C4-2B (cell line): ENCODE measurements at regions not wholly inside any gene's neighbourhood (a gene's known extent, or its start where the extent isn't known, plus 50 kb on each side); places are given as distances from the start of the nearest gene placed in this dataset.

Experiments used
- H3K27ac ChIP-seq: fragments of 450-650 bp; 2 replicates; pipeline ENCODE4 v1.5.1; 2017
- ZFX ChIP-seq: fragments of 450-650 bp; IDR thresholded peaks from 2 replicates; pipeline ENCODE4 v1.6.1; 2017
- TF ChIP-seq, protein P1 (sequence below): fragments of 450-650 bp; conservative IDR thresholded peaks from 2 replicates; pipeline ENCODE4 v1.5.1; 2017; ENCODE audit warnings: mild to moderate bottlenecking

- TF ChIP-seq ZFX = no peak
- TF ChIP-seq, protein P1, sequence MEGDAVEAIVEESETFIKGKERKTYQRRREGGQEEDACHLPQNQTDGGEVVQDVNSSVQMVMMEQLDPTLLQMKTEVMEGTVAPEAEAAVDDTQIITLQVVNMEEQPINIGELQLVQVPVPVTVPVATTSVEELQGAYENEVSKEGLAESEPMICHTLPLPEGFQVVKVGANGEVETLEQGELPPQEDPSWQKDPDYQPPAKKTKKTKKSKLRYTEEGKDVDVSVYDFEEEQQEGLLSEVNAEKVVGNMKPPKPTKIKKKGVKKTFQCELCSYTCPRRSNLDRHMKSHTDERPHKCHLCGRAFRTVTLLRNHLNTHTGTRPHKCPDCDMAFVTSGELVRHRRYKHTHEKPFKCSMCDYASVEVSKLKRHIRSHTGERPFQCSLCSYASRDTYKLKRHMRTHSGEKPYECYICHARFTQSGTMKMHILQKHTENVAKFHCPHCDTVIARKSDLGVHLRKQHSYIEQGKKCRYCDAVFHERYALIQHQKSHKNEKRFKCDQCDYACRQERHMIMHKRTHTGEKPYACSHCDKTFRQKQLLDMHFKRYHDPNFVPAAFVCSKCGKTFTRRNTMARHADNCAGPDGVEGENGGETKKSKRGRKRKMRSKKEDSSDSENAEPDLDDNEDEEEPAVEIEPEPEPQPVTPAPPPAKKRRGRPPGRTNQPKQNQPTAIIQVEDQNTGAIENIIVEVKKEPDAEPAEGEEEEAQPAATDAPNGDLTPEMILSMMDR = no peak
- no peak overlapping the region for H3K27ac ChIP-seq
Observed at GRCh38 chr19:28350037-28350436, 862.9 kb downstream of the UQCRFS1 start.

DNA sequence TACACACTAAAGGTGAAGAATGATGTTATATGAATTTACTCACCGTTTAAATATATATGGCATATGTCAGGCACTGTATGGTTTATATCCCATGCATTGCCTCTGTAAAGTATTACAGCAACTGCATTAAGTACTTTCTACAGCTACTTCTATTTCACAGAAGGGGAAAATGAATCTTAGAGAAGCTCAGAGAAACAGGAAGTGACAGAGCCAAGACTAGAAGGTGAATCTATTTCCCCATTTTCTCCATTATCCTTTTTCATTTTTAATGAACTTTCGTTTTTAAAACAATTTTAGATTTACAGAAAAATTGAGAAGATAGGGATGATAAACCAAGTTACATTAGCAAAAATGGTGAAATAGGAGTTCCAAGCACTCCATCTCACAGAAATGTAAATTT, 863.3 kb downstream of the UQCRFS1 start:
- no peak for TF ChIP-seq ZFX
- TF ChIP-seq, protein P1 = no peak
- H3K27ac ChIP-seq = no peak overlapping the region

- TF ChIP-seq, protein P1 = no peak
- no peak for TF ChIP-seq ZFX
- H3K27ac ChIP-seq = no peak overlapping the region
Observed at GRCh38 chr19:28345811-28346210, 867.1 kb downstream of the UQCRFS1 start.

- TF ChIP-seq, protein P1 = no peak
- TF ChIP-seq ZFX = no peak
- H3K27ac ChIP-seq = no peak overlapping the region
Observed at GRCh38 chr19:28341810-28342350, 871.1 kb downstream of the UQCRFS1 start.

GRCh38 chr19:28334419-28334818, 878.5 kb downstream of the UQCRFS1 start:
- TF ChIP-seq, protein P1 = no peak
- TF ChIP-seq ZFX = no peak

GRCh38 chr19:28333909-28334308, 879.0 kb downstream of the UQCRFS1 start:
- H3K27ac ChIP-seq = no peak overlapping the region
- TF ChIP-seq, protein P1 = no peak

More at GRCh38 chr19:28334419-28334818, 878.5 kb downstream of the UQCRFS1 start:
- no peak overlapping the region for H3K27ac ChIP-seq

- TF ChIP-seq, protein P1 = no peak
- TF ChIP-seq ZFX = no peak
- H3K27ac ChIP-seq = no peak overlapping the region
Observed at GRCh38 chr19:28332886-28333285, 880.1 kb downstream of the UQCRFS1 start.
